B cell (primary cell): ENCODE measurements at regions not wholly inside any gene's neighbourhood (a gene's known extent, or its start where the extent isn't known, plus 50 kb on each side); places are given as distances from the start of the nearest gene placed in this dataset.

ENCODE experiments used
- ATAC-seq: fragments of 200-7000 bp; cut with Tn5 transposase; one replicate; pipeline ENCODE4 v1.10.0; 2021; ENCODE audit warnings: low read depth, mild to moderate bottlenecking, moderate number of reproducible peaks, moderate library complexity
- CTCF ChIA-PET: fragments of 350-600 bp; sonication (Branson Sonifier 250); formaldehyde crosslinking; loops from one replicate; lab custom pipeline; 2021; ENCODE audit warnings: antibody characterized with exemption, inconsistent platforms; lab: Charles Lee
- POLR2A ChIA-PET: fragments of 350-600 bp; sonication (Branson Sonifier 250); formaldehyde crosslinking; loops from one replicate; lab custom pipeline; 2021; ENCODE audit warnings: antibody characterized with exemption; lab: Charles Lee
- DNase-seq: peaks from one replicate; pipeline ENCODE4 v3.0.0; 2013
- H2AFZ ChIP-seq: 2 replicates; pipeline ENCODE4 v1.6.1; 2012; ENCODE audit warnings: mild to moderate bottlenecking, low read depth, low read length; ENCODE audit not compliant: insufficient read depth, poor library complexity, severe bottlenecking
- H3K27ac ChIP-seq, 2 donors: 1 replicate in 1 of 2; 2 replicates in 1 of 2; pipeline ENCODE4 v1.5.1; 2012 to 2013; ENCODE audit warnings: low read length in 2 of 2, mild to moderate bottlenecking in 2 of 2, moderate library complexity in 1 of 2
- H3K27me3 ChIP-seq, 4 experiments: fragments of 200-600 bp in 1 of 4; sonication (generic) in 1 of 4; replicated peaks in 1 of 4; 1 replicate in 2 of 4; 2 replicates in 2 of 4; pipeline versions ENCODE4 v1.6.1 to v1.7.0; 2013 to 2016; ENCODE audit warnings: low read length in 3 of 4, mild to moderate bottlenecking in 2 of 4, mixed read lengths in 1 of 4, moderate library complexity in 1 of 4; ENCODE audit not compliant: insufficient read depth in 4 of 4, control insufficient read depth in 3 of 4; ENCODE audit errors: control extremely low read depth in 1 of 4
- H3K36me3 ChIP-seq, 2 experiments: replicated peaks in 1 of 2; 1 replicate in 1 of 2; 2 replicates in 1 of 2; pipeline versions ENCODE4 v1.6.1 to v1.7.1; 2013; ENCODE audit warnings: low read length in 1 of 2; ENCODE audit not compliant: insufficient read depth in 2 of 2, control insufficient read depth in 1 of 2; ENCODE audit errors: control extremely low read depth in 1 of 2, extremely low read depth in 1 of 2
- H3K4me1 ChIP-seq, 2 donors: fragments of 200-600 bp in 1 of 2; sonication (generic) in 1 of 2; 1 replicate in 1 of 2; 2 replicates in 1 of 2; pipeline versions ENCODE4 v1.5.1 to v1.6.1; 2013 to 2017; ENCODE audit warnings: low read length in 2 of 2; ENCODE audit not compliant: control insufficient read depth in 2 of 2, insufficient read depth in 2 of 2
- H3K4me2 ChIP-seq: replicated peaks from 2 replicates; pipeline ENCODE3; 2012; ENCODE audit warnings: mild to moderate bottlenecking, low read depth, low read length; ENCODE audit not compliant: poor library complexity, severe bottlenecking
- H3K4me3 ChIP-seq, 5 experiments: fragments of 200-600 bp in 1 of 5; sonication (generic) in 1 of 5; 1 replicate in 3 of 5; 2 replicates in 2 of 5; pipeline versions ENCODE4 v1.5.1 to v1.7.0; 2011 to 2016; ENCODE audit warnings: low read length in 4 of 5, mild to moderate bottlenecking in 4 of 5, low read depth in 2 of 5, control low read depth in 1 of 5, moderate library complexity in 1 of 5; ENCODE audit not compliant: insufficient read depth in 1 of 5; ENCODE audit errors: control extremely low read depth in 1 of 5, extremely low read depth in 1 of 5
- H3K79me2 ChIP-seq: fragments of 200-600 bp; sonication (generic); one replicate; pipeline ENCODE4 v1.6.0; 2016; ENCODE audit warnings: low read length; ENCODE audit not compliant: control insufficient read depth, insufficient read depth
- H3K9ac ChIP-seq: fragments of 200-600 bp; sonication (generic); 2 replicates; pipeline ENCODE4 v1.6.1; 2017; ENCODE audit warnings: mild to moderate bottlenecking, low read length, moderate library complexity
- H3K9me3 ChIP-seq, 3 donors: one replicate each; pipeline versions ENCODE4 v1.6.1 to v1.7.1; 2013; ENCODE audit warnings: low read length in 2 of 3; ENCODE audit not compliant: control insufficient read depth in 2 of 3, insufficient read depth in 1 of 3; ENCODE audit errors: control extremely low read depth in 1 of 3
- H4K20me1 ChIP-seq: 2 replicates; pipeline ENCODE4 v1.6.0; 2012; ENCODE audit warnings: mild to moderate bottlenecking, low read length; ENCODE audit not compliant: insufficient read depth, control insufficient read depth, poor library complexity, severe bottlenecking
- H3K27ac Mint-ChIP-seq: one replicate; pipeline ENCODE4 v1.8.0; 2021; ENCODE audit warnings: mixed read lengths
- H3K27me3 Mint-ChIP-seq: one replicate; pipeline ENCODE4 v1.8.0; 2021; ENCODE audit warnings: mixed read lengths
- H3K4me1 Mint-ChIP-seq: one replicate; pipeline ENCODE4 v1.8.0; 2021; ENCODE audit warnings: mixed read lengths
- H3K4me3 Mint-ChIP-seq: one replicate; pipeline ENCODE4 v1.8.0; 2021; ENCODE audit warnings: mixed read lengths
- H3K9me3 Mint-ChIP-seq: one replicate; pipeline ENCODE4 v1.8.0; 2022; ENCODE audit warnings: mixed read lengths; ENCODE audit not compliant: insufficient read depth
- CTCF ChIP-seq: fragments of 200-600 bp; IDR thresholded peaks from one replicate; pipeline ENCODE4 v1.8.0; 2022; ENCODE audit warnings: antibody characterized with exemption, mild to moderate bottlenecking
- EZH2 ChIP-seq: IDR thresholded peaks from 2 replicates; pipeline ENCODE4 v1.6.1; 2012; ENCODE audit warnings: borderline replicate concordance, low read depth, mild to moderate bottlenecking, moderate library complexity, low read length; ENCODE audit not compliant: insufficient read depth, poor library complexity, severe bottlenecking
- WGBS: methylation state at CpG from one replicate; pipeline ENCODE4 v1.1.5; 2013; ENCODE audit warnings: missing lambda C conversion rate; ENCODE audit not compliant: insufficient coverage; 5-methylcytosine and 5-hydroxymethylcytosine counted together
- intact Hi-C: fragments of 100-400 bp; cut with micrococcal nuclease; formaldehyde crosslinking; loops from one replicate; pipeline ENCODE4 v1.10.0; 2022

GRCh38 chr12:76694369-76694768, 69.5 kb upstream of the ZDHHC17 start:
- TF ChIP-seq EZH2 (no peak), CTCF (no peak)
- ChIA-PET CTCF (no interaction called here), POLR2A (no interaction called here)
- H3K36me3 ChIP-seq: no peaks in the 10 kb centered on the region
- H4K20me1 ChIP-seq: no peaks in the 10 kb centered on the region
- H3K27me3 ChIP-seq: no peaks in the 10 kb centered on the region
- H3K9me3 ChIP-seq: no peaks in the 10 kb centered on the region
- H3K4me3 Mint-ChIP-seq: no peak overlapping the region
- intact Hi-C loops: no loop called here
- H3K4me1 ChIP-seq: no peaks in the 10 kb centered on the region
- no peaks in the 10 kb centered on the region for H3K79me2 ChIP-seq
- ATAC-seq: no peak
- 92% methylated on average over 7 of the region's 7 CpGs for WGBS
- H3K27ac ChIP-seq: no peak overlapping the region
- H3K27me3 Mint-ChIP-seq: peaks cover 2% of the 10 kb centered on the region
- no peak overlapping the region for H3K4me3 ChIP-seq
- no peak for DNase-seq
- H3K4me2 ChIP-seq: no peak overlapping the region
- H3K9me3 Mint-ChIP-seq: no peaks in the 10 kb centered on the region
- no peak overlapping the region for H3K27ac Mint-ChIP-seq
- no peak overlapping the region for H3K9ac ChIP-seq
- no peaks in the 10 kb centered on the region for H3K4me1 Mint-ChIP-seq
- H2AFZ ChIP-seq: no peak overlapping the region

- no peak overlapping the region for H2AFZ ChIP-seq
- ChIA-PET POLR2A (no interaction called here), CTCF (no interaction called here)
- H3K36me3 ChIP-seq: no peaks in the 10 kb centered on the region
- H3K4me3 ChIP-seq: no peak overlapping the region
- no peak overlapping the region for H3K9ac ChIP-seq
- DNase-seq (no peak), ATAC-seq (no peak)
- no peak overlapping the region for H3K4me2 ChIP-seq
- no peaks in the 10 kb centered on the region for H3K27me3 ChIP-seq
- Mint-ChIP-seq H3K4me3 (no peak overlapping the region), H3K4me1 (no peaks in the 10 kb centered on the region), H3K9me3 (no peaks in the 10 kb centered on the region), H3K27me3 (peaks cover 2% of the 10 kb centered on the region), H3K27ac (no peak overlapping the region)
- H3K27ac ChIP-seq: no peak overlapping the region
- WGBS: 75% methylated on average over 2 of the region's 4 CpGs
- no peaks in the 10 kb centered on the region for H3K4me1 ChIP-seq
- intact Hi-C loops: no loop called here
- no peaks in the 10 kb centered on the region for H4K20me1 ChIP-seq
- no peak for TF ChIP-seq EZH2
- no peak for TF ChIP-seq CTCF
- no peaks in the 10 kb centered on the region for H3K9me3 ChIP-seq
- no peaks in the 10 kb centered on the region for H3K79me2 ChIP-seq
These were observed 67.7 kb upstream of the ZDHHC17 start for GRCh38 chr12:76696186-76696585.
